HCT116 (cell line): ENCODE measurements at regions not wholly inside any gene's neighbourhood (a gene's known extent, or its start where the extent isn't known, plus 50 kb on each side); places are given as distances from the start of the nearest gene placed in this dataset.

Experiments
- ATAC-seq: fragments of 200-7000 bp; cut with Tn5 transposase; 2 replicates; pipeline ENCODE4 v1.9.1; 2020; ENCODE audit warnings: mild to moderate bottlenecking, moderate library complexity
- BruUV-seq: library from RNA; stranded (reverse); fragments of 400-500 nt; replicated peaks from 2 replicates; lab custom pipeline; 2021; lab: Mats Ljungman, UMichigan
- CTCF ChIA-PET: fragments of 300-600 bp; sonication (Branson Sonifier 250); formaldehyde crosslinking; loops from one replicate; lab custom pipeline; 2021; ENCODE audit warnings: antibody characterized with exemption; lab: Charles Lee
- POLR2A ChIA-PET: fragments of 300-600, 350-600 bp; sonication (Branson Sonifier 250); formaldehyde crosslinking; loops from one replicate; lab custom pipeline; 2021; ENCODE audit warnings: antibody characterized with exemption; lab: Charles Lee
- RAD21 ChIA-PET, 2 experiments: fragments of 300-600 bp; sonication (Branson Sonifier 250); formaldehyde crosslinking; loops; one replicate each; lab custom pipeline; 2023; ENCODE audit warnings: low total read pairs in 2 of 2; ENCODE audit not compliant: uncharacterized antibody in 2 of 2, unreplicated experiment in 2 of 2, low non-redundant PET in 1 of 2; lab: Charles Lee
- DNase-seq: peaks from one replicate; pipeline ENCODE4 v3.0.0-alpha.2; 2010; ENCODE audit warnings: low read depth, low spot score
- H2AFZ ChIP-seq: fragments of 200-600 bp; shearing (Covaris generic), sonication (generic); 2 replicates; pipeline ENCODE4 v1.6.1; 2017; ENCODE audit warnings: low read depth, mixed run types, mixed read lengths, antibody characterized with exemption, low read length; ENCODE audit not compliant: poor library complexity, severe bottlenecking
- H3K27ac ChIP-seq: 2 replicates; pipeline ENCODE4 v1.5.1; 2012; ENCODE audit warnings: low read depth, low read length
- H3K27me3 ChIP-seq: fragments of 200-600 bp; sonication (generic); 2 replicates; pipeline ENCODE4 v1.6.1; 2016; ENCODE audit warnings: mixed run types, low read length, mixed read lengths; ENCODE audit not compliant: insufficient read depth
- H3K36me3 ChIP-seq, 2 experiments: fragments of 200-500 bp in 1 of 2; fragments of 200-600 bp in 1 of 2; sonication (Bioruptor generic) in 1 of 2; sonication (generic) in 1 of 2; 2 replicates each; pipeline versions ENCODE4 v1.5.1 to v1.6.1; 2014 to 2016; ENCODE audit warnings: low read length in 2 of 2, inconsistent platforms in 1 of 2, mixed read lengths in 1 of 2, mixed run types in 1 of 2; ENCODE audit not compliant: insufficient read depth in 2 of 2, control insufficient read depth in 1 of 2
- H3K4me1 ChIP-seq, 2 experiments: fragments of 200-600 bp in 1 of 2; sonication (generic) in 1 of 2; 2 replicates each; pipeline versions ENCODE4 v1.5.1 to v1.6.1; 2012 to 2017; ENCODE audit warnings: low read length in 2 of 2, inconsistent platforms in 1 of 2, mild to moderate bottlenecking in 1 of 2, mixed read lengths in 1 of 2, mixed run types in 1 of 2, moderate library complexity in 1 of 2; ENCODE audit not compliant: insufficient read depth in 2 of 2, control insufficient read depth in 1 of 2
- H3K4me2 ChIP-seq: fragments of 200-600 bp; sonication (generic); 2 replicates; pipeline ENCODE4 v1.6.1; 2017; ENCODE audit warnings: mixed run types, low read length, mixed read lengths
- H3K4me3 ChIP-seq, 2 experiments: fragments of 200-600 bp in 1 of 2; sonication (generic) in 1 of 2; replicated peaks in 1 of 2; 2 replicates each; pipeline ENCODE4 v1.5.1; 2011 to 2016; ENCODE audit warnings: low read length in 2 of 2, control low read depth in 1 of 2, low read depth in 1 of 2, mild to moderate bottlenecking in 1 of 2, mixed read lengths in 1 of 2, mixed run types in 1 of 2
- H3K79me2 ChIP-seq: fragments of 200-600 bp; sonication (generic); 2 replicates; pipeline ENCODE4 v1.6.1; 2017; ENCODE audit warnings: mild to moderate bottlenecking, mixed run types, low read length, moderate library complexity, mixed read lengths; ENCODE audit not compliant: insufficient read depth
- H3K9ac ChIP-seq: fragments of 200-600 bp; sonication (generic); 2 replicates; pipeline ENCODE4 v1.6.1; 2016; ENCODE audit warnings: low read length, mixed read lengths
- H3K9me2 ChIP-seq: fragments of 200-600 bp; sonication (generic), shearing (Covaris generic); 2 replicates; pipeline ENCODE4 v1.6.1; 2017; ENCODE audit warnings: mixed run types, mild to moderate bottlenecking, moderate library complexity; ENCODE audit not compliant: insufficient read depth
- H3K9me3 ChIP-seq, 2 experiments: fragments of 200-500 bp in 1 of 2; fragments of 200-600 bp in 1 of 2; sonication (Bioruptor generic) in 1 of 2; sonication (generic) in 1 of 2; 2 replicates each; pipeline ENCODE4 v1.6.1; 2014 to 2017; ENCODE audit warnings: low read length in 2 of 2, mixed read lengths in 2 of 2, inconsistent platforms in 1 of 2, low read depth in 1 of 2, mild to moderate bottlenecking in 1 of 2, mixed run types in 1 of 2, moderate library complexity in 1 of 2; ENCODE audit not compliant: control insufficient read depth in 1 of 2, insufficient read depth in 1 of 2
- H4K20me1 ChIP-seq: fragments of 200-600 bp; sonication (generic), shearing (Covaris generic); 2 replicates; pipeline ENCODE4 v1.6.1; 2017; ENCODE audit warnings: mixed run types, mild to moderate bottlenecking, moderate library complexity; ENCODE audit not compliant: insufficient read depth
- CBX3 ChIP-seq: IDR thresholded peaks from 2 replicates; pipeline ENCODE4 v1.6.1; 2012; ENCODE audit warnings: low read depth
- CTCF ChIP-seq, 3 experiments: fragments of 200-600 bp in 1 of 3; sonication (generic) in 1 of 3; IDR thresholded peaks in 2 of 3; conservative IDR thresholded peaks in 1 of 3; 2 replicates each; pipeline ENCODE4 v1.5.1; 2012 to 2017; ENCODE audit warnings: low read depth in 2 of 3, low read length in 2 of 3, antibody characterized with exemption in 1 of 3, borderline replicate concordance in 1 of 3, control low read depth in 1 of 3, mild to moderate bottlenecking in 1 of 3, mixed read lengths in 1 of 3, mixed run types in 1 of 3, moderate library complexity in 1 of 3; ENCODE audit not compliant: insufficient read depth in 1 of 3
- EGR1 ChIP-seq: IDR thresholded peaks from 2 replicates; pipeline ENCODE4 v1.6.1; 2012; ENCODE audit warnings: low read depth
- ELF1 ChIP-seq: IDR thresholded peaks from 2 replicates; pipeline ENCODE4 v1.6.1; 2012; ENCODE audit warnings: low read depth, borderline replicate concordance
- EZH2phosphoT487 ChIP-seq: fragments of 200-600 bp; IDR thresholded peaks from 2 replicates; pipeline ENCODE4 v1.6.1; 2018; ENCODE audit warnings: antibody characterized with exemption, borderline replicate concordance
- FOSL1 ChIP-seq: IDR thresholded peaks from 2 replicates; pipeline ENCODE4 v1.6.1; 2012; ENCODE audit warnings: low read depth
- MAX ChIP-seq: IDR thresholded peaks from 2 replicates; pipeline ENCODE4 v1.6.1; 2012
- POLR2A ChIP-seq: IDR thresholded peaks from 2 replicates; pipeline ENCODE4 v1.7.0; 2011; ENCODE audit warnings: borderline replicate concordance; ENCODE audit not compliant: insufficient read depth, insufficient read length; ENCODE audit errors: extremely low read depth
- POLR2AphosphoS5 ChIP-seq: IDR thresholded peaks from 2 replicates; pipeline ENCODE4 v1.6.1; 2011; ENCODE audit warnings: mild to moderate bottlenecking, low read depth, low read length, moderate library complexity
- REST ChIP-seq: IDR thresholded peaks from 2 replicates; pipeline ENCODE4 v1.6.1; 2012; ENCODE audit warnings: low read depth
- SIN3A ChIP-seq: IDR thresholded peaks from 2 replicates; pipeline ENCODE4 v1.6.1; 2012; ENCODE audit warnings: low read depth
- SP1 ChIP-seq: IDR thresholded peaks from 2 replicates; pipeline ENCODE4 v1.6.1; 2012; ENCODE audit warnings: low read depth
- SRF ChIP-seq: IDR thresholded peaks from 2 replicates; pipeline ENCODE4 v1.6.1; 2012; ENCODE audit warnings: low read depth
- TCF7L2 ChIP-seq: IDR thresholded peaks from 2 replicates; pipeline ENCODE4 v1.7.0; 2011; ENCODE audit warnings: borderline replicate concordance, inconsistent platforms; ENCODE audit not compliant: insufficient read depth, insufficient read length; ENCODE audit errors: extremely low read depth
- YY1 ChIP-seq: IDR thresholded peaks from 2 replicates; pipeline ENCODE4 v1.6.1; 2011; ENCODE audit warnings: low read length, low read depth, moderate library complexity, mild to moderate bottlenecking; ENCODE audit not compliant: insufficient replicate concordance; ENCODE audit errors: extremely low read depth
- ZBTB33 ChIP-seq: IDR thresholded peaks from 2 replicates; pipeline ENCODE4 v1.6.1; 2011; ENCODE audit warnings: mild to moderate bottlenecking, low read length, moderate library complexity; ENCODE audit not compliant: insufficient replicate concordance; ENCODE audit errors: extremely low read depth
- ZFX ChIP-seq: fragments of 450-650 bp; IDR thresholded peaks from 2 replicates; pipeline ENCODE4 v1.6.1; 2017
- ZNF274 ChIP-seq: fragments of 200-500 bp; sonication (Bioruptor generic); IDR thresholded peaks from 2 replicates; pipeline ENCODE4 v1.6.1; 2014; ENCODE audit warnings: mild to moderate bottlenecking, low read depth, low read length, inconsistent platforms
- intact Hi-C: fragments of 100-400 bp; cut with micrococcal nuclease; formaldehyde crosslinking; loops from 2 replicates; pipeline ENCODE4 v1.10.0; 2022

GRCh38 chr14:87434680-87435079, 558.3 kb downstream of the GALC start:
- no peaks in the 10 kb centered on the region for H3K9me2 ChIP-seq
- no peak for TF ChIP-seq ELF1
- TF ChIP-seq SP1, result no peak
- no peak for TF ChIP-seq SRF
- TF ChIP-seq EGR1, result no peak
- no peak for TF ChIP-seq REST
- TF ChIP-seq POLR2AphosphoS5, result no peak
- no peak for TF ChIP-seq FOSL1
- TF ChIP-seq ZBTB33, result no peak
- no peak for TF ChIP-seq CBX3
- TF ChIP-seq EZH2phosphoT487, result no peak
- TF ChIP-seq CTCF (IDR thresholded peaks at IDR 0.05 in 2 of 3, conservative IDR thresholded peaks at IDR 0.05 in 1 of 3; ENCODE audit: borderline replicate concordance in 1 of 3, insufficient read depth in 1 of 3, low read depth in 2 of 3, low read length in 2 of 3), result no peak
- TF ChIP-seq TCF7L2, result no peak
- no peak for TF ChIP-seq ZFX
- TF ChIP-seq SIN3A, result no peak
- TF ChIP-seq ZNF274, result no peak
- TF ChIP-seq YY1, result no peak
- TF ChIP-seq MAX, result no peak
- TF ChIP-seq POLR2A, result no peak
- no peak for ATAC-seq
- no peak for DNase-seq
- intact Hi-C loops, result no loop called here
- H3K36me3 ChIP-seq, result no peaks in the 10 kb centered on the region
- no peak overlapping the region for H3K4me3 ChIP-seq
- no peak overlapping the region for H3K27ac ChIP-seq
- no TSS peak for BruUV-seq
- H4K20me1 ChIP-seq, result no peaks in the 10 kb centered on the region
- ChIA-PET RAD21 (no interaction called here), POLR2A (no interaction called here), CTCF (no interaction called here)
- no peak overlapping the region for H3K9ac ChIP-seq
- peaks cover 9 to 27% of the 10 kb centered on the region in 2 experiments; a peak in 2 of 4 replicates for H3K9me3 ChIP-seq
- H3K79me2 ChIP-seq, result no peaks in the 10 kb centered on the region
- no peaks in the 10 kb centered on the region for H3K27me3 ChIP-seq
- H2AFZ ChIP-seq, result no peak overlapping the region
- no peaks in the 10 kb centered on the region for H3K4me1 ChIP-seq
- H3K4me2 ChIP-seq, result no peak overlapping the region
